Mesodermal cell (in vitro differentiated cells): ENCODE measurements at regions not wholly inside any gene's neighbourhood (a gene's known extent, or its start where the extent isn't known, plus 50 kb on each side); places are given as distances from the start of the nearest gene placed in this dataset.

Source experiments
- H3K27ac ChIP-seq: 2 replicates; pipeline ENCODE4 v1.7.0; 2013; ENCODE audit warnings: mild to moderate bottlenecking, low read depth, low read length, moderate library complexity; ENCODE audit not compliant: severe bottlenecking
- H3K36me3 ChIP-seq: 2 replicates; pipeline ENCODE4 v1.7.1; 2013; ENCODE audit warnings: mild to moderate bottlenecking, low read length, moderate library complexity; ENCODE audit not compliant: control insufficient read depth, insufficient read depth
- H3K4me1 ChIP-seq: one replicate; pipeline ENCODE4 v1.7.1; 2013; ENCODE audit warnings: mild to moderate bottlenecking, low read length; ENCODE audit not compliant: insufficient read depth, control insufficient read depth, poor library complexity, severe bottlenecking
- H3K4me3 ChIP-seq: 2 replicates; pipeline ENCODE4 v1.7.0; 2013; ENCODE audit warnings: low read length, control low read depth, mild to moderate bottlenecking; ENCODE audit not compliant: insufficient read depth, poor library complexity, severe bottlenecking; ENCODE audit errors: extremely low read depth
- H3K9me3 ChIP-seq: 2 replicates; pipeline ENCODE4 v1.7.1; 2013; ENCODE audit warnings: mild to moderate bottlenecking, low read length, moderate library complexity; ENCODE audit not compliant: control insufficient read depth
- WGBS, 2 experiments: methylation state at CpG; one replicate each; pipeline ENCODE4 v1.1.5; 2013; ENCODE audit warnings: missing lambda C conversion rate in 2 of 2; ENCODE audit not compliant: insufficient coverage in 2 of 2; 5-methylcytosine and 5-hydroxymethylcytosine counted together

DNA sequence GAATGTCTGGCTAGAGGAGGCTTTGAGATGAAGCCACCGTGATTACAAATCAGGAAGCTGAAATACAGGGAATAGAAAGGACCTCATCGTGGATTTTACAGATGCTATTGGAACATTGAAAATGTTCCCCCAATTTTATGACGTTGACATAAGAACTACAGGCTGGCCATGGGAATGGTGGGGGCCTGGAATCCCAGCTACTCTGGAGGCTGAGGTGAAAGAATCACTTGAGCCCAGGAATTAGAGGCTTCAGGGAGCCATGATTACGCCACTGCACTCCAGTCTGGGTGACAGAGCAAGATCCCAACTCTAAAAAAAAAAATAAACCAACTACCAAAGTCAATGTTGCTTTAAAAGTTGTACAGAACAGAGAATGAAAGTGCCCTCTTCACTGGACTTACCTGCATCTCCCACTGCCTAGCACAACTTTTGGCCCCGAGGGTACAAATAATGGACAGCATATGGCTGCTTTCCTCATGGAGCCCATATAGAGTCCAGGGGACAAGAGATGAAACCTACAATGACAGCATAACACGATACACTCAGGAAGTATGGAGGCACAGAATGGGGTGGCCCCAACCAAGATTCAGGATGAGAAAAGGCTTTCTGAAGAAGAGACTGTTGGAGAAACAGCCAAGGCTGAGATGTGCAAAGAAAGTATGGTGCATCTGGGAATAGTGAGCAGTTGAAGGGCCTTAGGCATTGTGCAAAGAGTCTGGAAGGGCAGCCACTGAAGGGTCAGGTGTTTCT is 254.8 kb downstream of the MYCN start:
- Histone ChIP-seq H3K4me3 (no peak overlapping the region), H3K27ac (no peak overlapping the region), H3K36me3 (no peaks in the 10 kb centered on the region), H3K9me3 (no peaks in the 10 kb centered on the region), H3K4me1 (no peaks in the 10 kb centered on the region)
- 83 to 85% methylated on average over 5 of the region's 6 CpGs for WGBS, 2 experiments

DNA sequence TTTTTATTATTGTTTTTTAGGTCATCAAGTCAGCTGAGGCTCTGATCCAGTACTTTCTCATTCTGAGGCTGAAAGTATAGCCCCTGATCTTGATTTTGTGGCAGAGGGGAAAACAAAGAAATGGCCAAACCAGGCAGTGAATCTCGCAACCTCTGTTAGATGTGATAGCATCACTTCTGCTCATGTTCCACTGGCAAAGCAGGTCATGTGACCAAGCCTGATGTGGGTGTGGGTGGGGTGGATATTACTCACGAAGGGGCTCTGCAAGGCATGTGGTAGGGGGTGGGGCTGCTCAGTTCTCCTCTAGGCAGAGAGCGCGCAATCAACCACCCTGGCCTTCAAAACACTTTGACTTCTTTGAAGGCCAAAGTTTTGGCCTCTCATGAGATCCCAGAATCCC is 254.2 kb downstream of the MYCN start:
- Histone ChIP-seq H3K9me3 (no peaks in the 10 kb centered on the region), H3K27ac (no peak overlapping the region), H3K4me1 (no peaks in the 10 kb centered on the region), H3K4me3 (no peak overlapping the region), H3K36me3 (no peaks in the 10 kb centered on the region)
- 100% methylated on average over 1 to 3 of the region's 4 CpGs for WGBS, 2 experiments

DNA sequence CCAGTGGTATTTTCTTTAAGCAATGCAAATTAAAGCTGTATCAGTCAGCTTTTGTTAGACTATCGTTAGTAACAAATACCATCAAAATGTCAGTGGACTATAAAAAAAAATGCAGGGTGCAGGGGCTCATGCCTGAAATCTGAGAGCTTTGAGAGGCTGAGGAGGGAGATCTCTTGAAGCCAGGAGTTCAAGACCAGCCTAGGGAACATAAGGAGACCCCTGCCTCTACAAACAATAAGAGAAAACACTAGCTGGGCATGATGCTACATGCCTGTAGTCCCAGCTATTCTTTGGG is 253.7 kb downstream of the MYCN start:
- Histone ChIP-seq H3K4me1 (no peaks in the 10 kb centered on the region), H3K27ac (no peak overlapping the region), H3K36me3 (no peaks in the 10 kb centered on the region), H3K4me3 (no peak overlapping the region), H3K9me3 (no peaks in the 10 kb centered on the region)
- no CpG with 5 or more reads among the region's 1 CpG for WGBS, 2 experiments

DNA sequence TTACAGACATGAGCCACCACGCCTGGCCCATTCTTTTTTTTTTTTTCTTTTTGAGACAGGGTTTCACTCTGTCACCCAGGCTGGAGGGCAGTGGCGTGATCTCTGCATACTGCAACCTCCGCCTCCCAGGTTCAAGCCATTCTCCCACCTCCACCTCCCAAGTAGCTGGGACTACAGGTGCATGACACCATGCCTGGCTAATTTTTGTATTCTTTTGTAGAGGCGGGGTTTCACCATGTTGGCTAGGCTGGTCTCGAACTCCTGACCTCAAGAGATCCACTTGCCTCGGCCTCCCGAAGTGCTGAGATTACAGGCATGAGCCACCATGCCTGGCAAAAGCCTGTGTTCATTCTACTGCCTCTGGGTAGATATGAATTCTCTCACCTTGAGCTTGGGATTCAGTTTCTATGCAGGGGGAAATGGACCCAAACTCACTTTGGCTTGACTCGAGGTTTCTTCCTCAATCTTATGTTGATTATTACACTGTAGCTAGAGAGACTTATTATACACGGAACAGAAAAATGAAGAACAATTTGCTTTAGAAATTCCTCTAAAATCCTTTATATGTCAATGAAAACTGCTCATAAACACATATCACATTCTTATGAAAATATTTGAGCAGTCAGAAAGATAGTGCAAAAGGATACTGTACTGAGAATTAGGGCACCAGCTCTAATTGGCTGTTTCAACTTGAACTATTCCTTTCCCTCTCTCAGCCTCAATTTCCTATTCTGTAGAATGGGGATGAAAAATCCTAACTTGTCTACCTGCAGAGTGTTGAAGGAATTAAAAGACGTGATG is 252.3 kb downstream of the MYCN start:
- H3K27ac ChIP-seq, result no peak overlapping the region
- H3K4me1 ChIP-seq, result no peaks in the 10 kb centered on the region
- H3K4me3 ChIP-seq, result no peak overlapping the region
- WGBS, 2 experiments, result 86 to 93% methylated on average over 8 of the region's 10 CpGs
- H3K36me3 ChIP-seq, result no peaks in the 10 kb centered on the region
- H3K9me3 ChIP-seq, result no peaks in the 10 kb centered on the region

DNA sequence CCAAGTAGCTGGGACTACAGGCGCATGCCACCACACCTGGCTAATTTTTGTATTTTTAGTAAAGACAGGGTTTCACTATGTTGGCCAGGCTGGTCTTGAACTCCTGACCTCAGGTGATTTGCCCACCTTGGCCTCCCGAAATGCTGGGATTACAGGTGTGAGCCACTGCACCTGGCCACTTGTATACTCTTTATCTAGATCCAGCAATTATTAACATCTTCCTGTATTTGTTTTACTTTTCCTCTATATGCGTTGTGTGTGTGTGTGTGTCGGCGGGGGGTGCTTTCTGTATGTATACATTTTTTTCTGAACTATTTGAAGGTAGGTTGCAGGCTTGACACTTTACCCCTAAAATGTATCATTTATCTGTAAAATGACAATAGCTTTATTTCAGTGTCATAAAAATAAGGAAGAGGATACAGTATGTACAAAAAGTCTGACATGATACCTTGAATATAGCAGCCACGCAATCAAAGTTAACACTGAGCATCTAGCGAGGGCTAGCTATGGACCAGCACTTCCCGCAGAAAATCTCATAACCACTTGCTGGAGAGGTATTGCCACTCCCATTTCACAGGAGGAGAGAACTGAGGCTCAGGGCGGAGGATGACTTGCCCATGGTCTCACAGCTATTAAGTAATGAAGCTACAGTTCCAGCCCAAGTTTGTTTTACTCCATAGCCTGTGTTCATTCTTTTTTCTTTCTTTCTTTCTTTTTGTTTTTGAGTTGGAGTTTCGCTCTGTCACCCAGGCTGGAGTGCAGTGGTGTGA is 251.3 kb downstream of the MYCN start:
- Histone ChIP-seq H3K9me3 (no peaks in the 10 kb centered on the region), H3K36me3 (no peaks in the 10 kb centered on the region), H3K27ac (no peak overlapping the region), H3K4me3 (no peak overlapping the region), H3K4me1 (no peaks in the 10 kb centered on the region)
- WGBS, 2 experiments, result 92 to 100% methylated on average over 5 of the region's 10 CpGs

DNA sequence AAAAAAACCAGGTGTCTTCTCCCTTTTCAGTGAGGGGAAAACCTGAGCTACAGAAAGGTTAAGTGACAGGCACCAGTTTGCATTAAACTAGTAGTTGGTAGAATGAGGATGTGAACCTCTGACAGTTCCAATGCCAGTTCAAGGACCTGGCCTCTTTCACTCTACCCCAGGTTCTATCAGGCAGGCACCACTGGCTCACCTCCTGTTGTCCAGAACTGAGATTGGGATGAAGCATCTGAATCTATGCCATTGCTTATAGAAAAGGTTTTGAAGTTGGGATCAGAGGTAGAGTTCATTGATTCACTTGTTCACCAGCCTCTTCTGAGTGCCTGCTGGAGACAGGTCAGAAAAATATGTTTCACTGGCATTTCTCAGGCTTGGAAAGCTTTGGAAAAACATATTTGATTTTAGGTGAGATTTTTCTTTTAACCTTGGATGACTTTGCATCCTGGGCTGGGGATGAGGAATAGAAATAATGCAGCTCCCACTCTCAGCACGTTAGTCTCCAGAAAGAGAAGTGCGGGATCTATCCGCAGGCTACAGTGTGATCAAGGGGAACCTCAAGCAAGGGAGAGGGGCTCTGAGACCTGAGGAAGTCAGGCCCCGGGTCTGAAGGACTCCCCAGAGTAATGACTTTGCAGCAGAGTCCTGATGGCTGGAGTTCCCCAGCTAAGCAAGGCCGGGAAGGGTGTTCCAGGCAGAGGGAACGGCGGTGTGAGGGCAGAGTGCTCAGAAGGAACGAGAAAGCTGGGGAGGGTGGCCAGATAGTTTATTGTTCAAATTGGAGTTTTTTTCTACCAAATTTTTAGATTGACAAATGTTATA is 250.3 kb downstream of the MYCN start:
- Histone ChIP-seq H3K4me3 (no peak overlapping the region), H3K27ac (no peak overlapping the region), H3K4me1 (no peaks in the 10 kb centered on the region), H3K36me3 (no peaks in the 10 kb centered on the region), H3K9me3 (no peaks in the 10 kb centered on the region)
- 81 to 89% methylated on average over 5 to 7 of the region's 8 CpGs for WGBS, 2 experiments

DNA sequence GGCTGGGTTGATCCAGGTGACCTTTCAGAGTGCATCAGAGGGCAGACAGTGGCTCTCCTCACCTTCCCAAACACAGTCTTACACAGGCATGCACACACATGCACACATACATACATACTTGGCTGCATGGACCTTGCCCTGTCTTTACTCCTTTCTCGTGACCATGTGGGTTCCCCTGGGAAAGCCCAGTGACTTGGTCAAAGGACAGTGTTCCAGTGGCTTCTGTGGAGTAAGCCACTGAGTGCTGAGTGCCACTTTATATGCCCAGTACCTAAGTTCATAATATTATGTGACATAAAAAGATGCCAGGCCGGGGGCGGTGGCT is 249.4 kb downstream of the MYCN start:
- no peaks in the 10 kb centered on the region for H3K9me3 ChIP-seq
- 94 to 100% methylated on average over 1 to 3 of the region's 3 CpGs for WGBS, 2 experiments
- H3K4me3 ChIP-seq, result no peak overlapping the region
- H3K36me3 ChIP-seq, result no peaks in the 10 kb centered on the region
- H3K27ac ChIP-seq, result no peak overlapping the region
- H3K4me1 ChIP-seq, result no peaks in the 10 kb centered on the region

DNA sequence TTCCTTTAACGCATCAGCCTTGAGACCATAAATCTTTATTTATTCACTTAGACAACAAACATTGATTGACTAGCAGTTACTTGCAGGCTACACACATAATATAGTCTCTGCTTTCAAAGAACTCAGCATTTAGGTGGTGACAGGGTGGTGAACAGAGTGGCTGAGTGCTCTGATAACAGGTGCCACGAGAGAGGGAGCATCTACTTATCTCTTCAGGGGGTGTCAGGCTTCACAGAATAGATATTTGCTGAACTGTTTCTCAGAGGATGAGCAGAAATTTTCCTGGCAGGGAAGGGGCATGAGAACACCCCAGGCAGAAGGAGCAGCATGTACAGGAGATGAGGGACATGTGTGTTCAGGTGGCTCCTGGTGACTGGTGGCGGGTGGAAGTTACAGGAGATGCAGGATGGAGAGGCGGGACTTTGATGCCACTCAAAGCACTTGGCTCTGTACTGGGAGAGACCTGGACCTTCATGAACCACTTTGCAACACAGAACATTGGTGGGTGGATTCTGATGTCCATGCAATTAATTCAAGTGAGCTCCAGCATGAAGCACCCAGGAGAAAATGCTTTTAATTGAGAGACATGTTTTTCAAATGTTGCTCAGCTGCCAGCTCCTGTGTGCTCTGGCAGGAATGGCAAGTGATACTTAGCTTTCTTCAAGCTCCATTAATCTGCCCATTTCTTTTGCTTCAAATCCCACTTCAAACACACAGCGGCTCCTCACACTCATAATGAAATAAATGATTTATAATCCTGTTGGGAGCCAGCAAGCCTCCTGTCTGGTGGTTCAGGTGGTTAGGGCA is 248.9 kb downstream of the MYCN start:
- no peaks in the 10 kb centered on the region for H3K9me3 ChIP-seq
- H3K27ac ChIP-seq, result no peak overlapping the region
- no peak overlapping the region for H3K4me3 ChIP-seq
- WGBS, 2 experiments, result 74 to 92% methylated on average over 2 to 3 of the region's 5 CpGs
- H3K4me1 ChIP-seq, result no peaks in the 10 kb centered on the region
- H3K36me3 ChIP-seq, result no peaks in the 10 kb centered on the region

DNA sequence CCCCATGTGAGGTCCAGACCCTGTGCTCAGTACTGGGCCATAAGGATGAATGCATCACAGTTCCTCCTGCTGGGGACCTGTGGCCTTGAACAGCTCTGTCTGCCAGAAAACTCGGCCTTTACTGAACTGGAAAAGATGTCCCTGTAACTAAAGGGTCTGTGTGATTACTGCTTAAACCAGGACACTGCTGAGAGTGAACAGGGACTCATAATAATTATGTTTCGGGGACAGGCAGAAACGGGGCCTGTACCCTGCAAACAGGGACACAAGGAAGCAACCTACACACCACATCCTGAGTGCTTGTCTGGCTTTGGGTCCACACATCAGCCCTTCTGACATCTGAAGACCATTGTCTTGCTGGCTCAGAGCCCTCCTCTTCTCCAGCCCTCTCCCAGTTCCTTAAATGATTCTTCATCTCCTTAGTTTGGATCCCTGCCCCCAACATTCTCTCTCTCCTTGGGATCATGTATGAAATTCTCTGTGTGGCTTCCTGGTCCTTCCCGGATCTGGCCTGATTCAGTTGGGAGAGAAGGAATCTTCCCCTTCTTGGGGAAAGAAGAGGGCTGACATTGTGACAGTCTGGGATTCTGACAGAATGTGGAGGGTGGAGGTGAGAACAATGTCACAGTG is 248.0 kb downstream of the MYCN start:
- WGBS, 2 experiments, result 86 to 91% methylated on average over 3 to 4 of the region's 4 CpGs
- no peaks in the 10 kb centered on the region for H3K4me1 ChIP-seq
- H3K27ac ChIP-seq, result no peak overlapping the region

More for the DNA sequence above, 248.0 kb downstream of the MYCN start:
- Histone ChIP-seq H3K36me3 (no peaks in the 10 kb centered on the region), H3K9me3 (no peaks in the 10 kb centered on the region), H3K4me3 (no peak overlapping the region)
